Endothelial cell (in vitro differentiated cells): ENCODE measurements at regions not wholly inside any gene's neighbourhood (a gene's known extent, or its start where the extent isn't known, plus 50 kb on each side); places are given as distances from the start of the nearest gene placed in this dataset.

ENCODE experiments used
- DNase-seq: peaks from one replicate; pipeline ENCODE4 v3.0.0; 2021; ENCODE audit warnings: low spot score
- H3K27ac Mint-ChIP-seq: one replicate; pipeline ENCODE4 v1.8.0; 2021; ENCODE audit warnings: mixed read lengths, inconsistent platforms; ENCODE audit not compliant: unreplicated experiment
- H3K27me3 Mint-ChIP-seq: one replicate; pipeline ENCODE4 v1.8.0; 2021; ENCODE audit warnings: mild to moderate bottlenecking, moderate library complexity, mixed read lengths, inconsistent platforms; ENCODE audit not compliant: unreplicated experiment
- H3K36me3 Mint-ChIP-seq: one replicate; pipeline ENCODE4 v1.8.0; 2021; ENCODE audit warnings: mild to moderate bottlenecking, low read depth, mixed read lengths, inconsistent platforms; ENCODE audit not compliant: unreplicated experiment
- H3K4me1 Mint-ChIP-seq: one replicate; pipeline ENCODE4 v1.8.0; 2021; ENCODE audit warnings: mild to moderate bottlenecking, mixed read lengths, inconsistent platforms; ENCODE audit not compliant: unreplicated experiment
- H3K4me3 Mint-ChIP-seq: one replicate; pipeline ENCODE4 v1.8.0; 2021; ENCODE audit warnings: mild to moderate bottlenecking, mixed read lengths, inconsistent platforms; ENCODE audit not compliant: unreplicated experiment
- H3K9me3 Mint-ChIP-seq: one replicate; pipeline ENCODE4 v1.8.0; 2021; ENCODE audit warnings: mixed read lengths, inconsistent platforms; ENCODE audit not compliant: unreplicated experiment
- TF ChIP-seq, protein P1 (sequence below): fragments of 200-600 bp; sonication (generic); IDR thresholded peaks from one replicate; pipeline ENCODE4 v1.5.0; 2021; ENCODE audit warnings: antibody characterized with exemption; ENCODE audit not compliant: unreplicated experiment

DNA sequence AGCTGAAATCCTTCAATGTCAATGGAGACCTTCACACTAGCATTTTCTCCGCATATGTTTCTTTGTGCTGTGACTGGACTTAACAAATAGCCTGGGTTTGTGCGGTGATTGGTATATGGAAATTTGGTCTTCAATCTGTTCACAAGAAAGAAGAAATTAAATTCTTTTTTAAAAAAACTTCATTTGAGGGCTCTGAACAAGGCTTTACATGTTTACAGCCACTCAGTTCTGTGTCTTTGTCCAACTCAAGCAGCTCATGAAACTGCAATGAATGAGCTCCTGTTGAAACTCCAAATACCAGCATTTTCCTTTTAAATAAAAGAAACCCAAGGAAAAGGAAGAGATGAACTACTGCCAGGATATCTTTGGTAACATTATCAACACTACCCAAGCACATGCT lies 57.3 kb downstream of the PIK3C2A start:
- Mint-ChIP-seq H3K27ac (peak overlapping the region; percentile 66), H3K4me1 (peaks cover 36% of the 10 kb centered on the region)

DNA sequence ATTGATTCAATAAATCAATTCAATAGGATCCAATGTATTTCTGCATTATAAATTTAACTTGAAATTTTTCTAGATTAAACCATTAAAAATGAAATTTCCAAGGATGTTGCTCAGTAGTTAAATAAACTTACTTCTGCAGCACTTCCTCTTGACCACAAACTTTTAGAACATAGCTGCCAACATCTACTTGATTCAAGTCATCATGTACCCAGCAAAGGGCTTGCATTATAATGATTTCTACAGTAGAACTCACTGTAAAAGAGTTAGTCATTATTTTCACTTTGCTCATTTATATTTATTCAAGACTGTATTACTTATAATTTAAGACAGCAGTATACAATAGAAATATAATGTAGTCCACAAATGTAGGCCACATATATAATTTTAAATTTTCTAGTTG lies 59.2 kb downstream of the PIK3C2A start:
- TF ChIP-seq, protein P1, sequence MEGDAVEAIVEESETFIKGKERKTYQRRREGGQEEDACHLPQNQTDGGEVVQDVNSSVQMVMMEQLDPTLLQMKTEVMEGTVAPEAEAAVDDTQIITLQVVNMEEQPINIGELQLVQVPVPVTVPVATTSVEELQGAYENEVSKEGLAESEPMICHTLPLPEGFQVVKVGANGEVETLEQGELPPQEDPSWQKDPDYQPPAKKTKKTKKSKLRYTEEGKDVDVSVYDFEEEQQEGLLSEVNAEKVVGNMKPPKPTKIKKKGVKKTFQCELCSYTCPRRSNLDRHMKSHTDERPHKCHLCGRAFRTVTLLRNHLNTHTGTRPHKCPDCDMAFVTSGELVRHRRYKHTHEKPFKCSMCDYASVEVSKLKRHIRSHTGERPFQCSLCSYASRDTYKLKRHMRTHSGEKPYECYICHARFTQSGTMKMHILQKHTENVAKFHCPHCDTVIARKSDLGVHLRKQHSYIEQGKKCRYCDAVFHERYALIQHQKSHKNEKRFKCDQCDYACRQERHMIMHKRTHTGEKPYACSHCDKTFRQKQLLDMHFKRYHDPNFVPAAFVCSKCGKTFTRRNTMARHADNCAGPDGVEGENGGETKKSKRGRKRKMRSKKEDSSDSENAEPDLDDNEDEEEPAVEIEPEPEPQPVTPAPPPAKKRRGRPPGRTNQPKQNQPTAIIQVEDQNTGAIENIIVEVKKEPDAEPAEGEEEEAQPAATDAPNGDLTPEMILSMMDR: no peak
- Mint-ChIP-seq H3K9me3 (no peaks in the 10 kb centered on the region), H3K4me3 (no peak overlapping the region), H3K27ac (no peak overlapping the region), H3K27me3 (peaks cover 3% of the 10 kb centered on the region), H3K36me3 (peaks cover 13% of the 10 kb centered on the region), H3K4me1 (peaks cover 21% of the 10 kb centered on the region)
- DNase-seq: no peak

More for the DNA sequence above, 57.3 kb downstream of the PIK3C2A start:
- Mint-ChIP-seq H3K27me3 (peaks cover 3% of the 10 kb centered on the region), H3K36me3 (peaks cover 4% of the 10 kb centered on the region), H3K9me3 (no peaks in the 10 kb centered on the region), H3K4me3 (no peak overlapping the region)
- no peak for DNase-seq
- TF ChIP-seq, protein P1: no peak

DNA sequence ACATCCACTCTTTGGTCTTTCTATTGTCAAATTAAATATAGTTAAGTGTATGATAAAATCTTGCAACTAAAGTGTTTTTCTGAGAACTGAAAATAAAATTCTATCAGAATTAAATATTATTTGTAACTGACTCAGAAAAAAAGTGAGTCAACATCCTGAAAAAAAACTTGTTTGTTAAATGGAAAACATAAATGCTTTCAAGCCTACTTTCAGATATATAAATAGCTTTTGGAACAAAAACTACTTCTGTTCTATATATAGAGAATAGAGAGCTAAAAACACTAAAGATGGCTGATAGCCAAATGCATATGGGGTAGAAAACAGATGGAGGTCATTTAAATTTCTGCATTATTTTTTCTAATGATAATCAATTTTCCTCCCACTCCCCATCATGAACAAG lies 61.8 kb downstream of the PIK3C2A start:
- H3K4me3 Mint-ChIP-seq: no peak overlapping the region
- H3K9me3 Mint-ChIP-seq: no peaks in the 10 kb centered on the region
- no peak for DNase-seq
- H3K36me3 Mint-ChIP-seq: peaks cover 13% of the 10 kb centered on the region
- H3K4me1 Mint-ChIP-seq: peaks cover 12% of the 10 kb centered on the region
- H3K27ac Mint-ChIP-seq: no peak overlapping the region
- peaks cover 3% of the 10 kb centered on the region for H3K27me3 Mint-ChIP-seq
- TF ChIP-seq, protein P1: no peak

DNA sequence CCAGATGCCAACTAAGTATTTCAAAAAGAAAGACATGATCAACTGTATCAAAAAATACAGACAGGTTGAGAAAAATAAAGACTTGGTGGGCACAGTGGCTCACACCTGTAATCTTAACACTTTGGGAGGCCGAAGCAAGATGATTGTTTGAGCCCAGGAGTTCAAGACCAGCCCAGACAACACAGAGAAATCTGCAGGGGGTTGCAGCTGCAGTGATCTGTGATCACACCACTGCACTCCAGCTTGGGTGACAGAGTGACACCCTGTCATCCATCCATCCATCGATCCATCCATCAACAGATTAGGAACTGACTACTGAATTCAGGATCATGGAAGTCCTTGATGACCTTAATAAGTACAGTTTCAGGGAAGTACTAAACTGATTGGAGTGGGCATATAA lies 65.0 kb upstream of the RPS13 start:
- Mint-ChIP-seq H3K27ac (no peak overlapping the region), H3K36me3 (peaks cover 20% of the 10 kb centered on the region), H3K9me3 (no peaks in the 10 kb centered on the region), H3K4me3 (no peak overlapping the region), H3K27me3 (no peaks in the 10 kb centered on the region), H3K4me1 (peaks cover 16% of the 10 kb centered on the region)
- DNase-seq: no peak
- TF ChIP-seq, protein P1: no peak

DNA sequence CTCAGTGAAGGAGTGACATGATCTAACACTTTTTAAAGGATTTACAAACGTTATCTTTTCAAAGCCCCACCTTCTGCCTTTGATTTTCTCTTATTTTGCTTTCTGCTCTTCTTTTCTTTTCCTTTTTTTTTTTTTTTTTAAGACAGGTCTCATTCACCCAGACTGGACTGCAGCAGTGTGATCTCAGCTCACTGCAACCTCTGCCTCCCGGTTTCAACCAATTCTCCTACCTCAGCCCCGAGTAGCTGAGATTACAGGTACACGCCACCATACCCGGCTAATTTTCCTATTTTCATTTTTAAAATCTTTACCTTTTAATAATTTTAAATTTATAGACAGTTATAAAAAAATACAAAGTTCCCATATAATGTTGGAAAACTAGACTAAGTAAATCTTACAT lies 63.7 kb upstream of the RPS13 start:
- Mint-ChIP-seq H3K36me3 (peaks cover 19% of the 10 kb centered on the region), H3K27ac (no peak overlapping the region), H3K9me3 (no peaks in the 10 kb centered on the region), H3K4me1 (peaks cover 24% of the 10 kb centered on the region), H3K27me3 (no peaks in the 10 kb centered on the region), H3K4me3 (no peak overlapping the region)
- TF ChIP-seq, protein P1: no peak
- DNase-seq: no peak
